Right forelimb (tissue), 1 donor: ENCODE measurements at regions not wholly inside any gene's neighbourhood (a gene's known extent, or its start where the extent isn't known, plus 50 kb on each side); places are given as distances from the start of the nearest gene placed in this dataset.

Experiments
- DNase-seq: peaks from one replicate; pipeline ENCODE4 v3.0.0-alpha.2; 2018

GRCh38 chr2:144280009-144280408 lies 239.9 kb downstream of the ZEB2 start:
- DNase-seq, result no peak

GRCh38 chr2:144279165-144279564 lies 240.8 kb downstream of the ZEB2 start:
- no peak for DNase-seq

GRCh38 chr2:144277622-144278354 lies 242.1 kb downstream of the ZEB2 start:
- DNase-seq, result no peak

GRCh38 chr2:144275340-144275739 lies 244.6 kb downstream of the ZEB2 start:
- DNase-seq, result no peak

GRCh38 chr2:144274131-144274530 lies 245.8 kb downstream of the ZEB2 start:
- DNase-seq, result no peak

- no peak for DNase-seq
Observed at GRCh38 chr2:144270951-144271350, 249.0 kb downstream of the ZEB2 start.

GRCh38 chr2:144268036-144268678 lies 251.8 kb downstream of the ZEB2 start:
- DNase-seq, result no peak

GRCh38 chr2:144267239-144267638 lies 252.7 kb downstream of the ZEB2 start:
- DNase-seq, result no peak

- no peak for DNase-seq
Observed at GRCh38 chr2:144265654-144266053, 254.3 kb downstream of the ZEB2 start.

- no peak for DNase-seq
Observed at GRCh38 chr2:144261966-144262365, 258.0 kb downstream of the ZEB2 start.

- DNase-seq, result no peak
Observed at GRCh38 chr2:144261336-144261735, 258.6 kb downstream of the ZEB2 start.

- no peak for DNase-seq
Observed at GRCh38 chr2:144259332-144259731, 260.6 kb downstream of the ZEB2 start.

GRCh38 chr2:144258154-144258553 lies 261.8 kb downstream of the ZEB2 start:
- no peak for DNase-seq

GRCh38 chr2:144256996-144257707 lies 262.8 kb downstream of the ZEB2 start:
- no peak for DNase-seq

GRCh38 chr2:144254342-144255235 lies 265.3 kb downstream of the ZEB2 start:
- no peak for DNase-seq

- no peak for DNase-seq
Observed at GRCh38 chr2:144253743-144254142, 266.2 kb downstream of the ZEB2 start.

- DNase-seq, result no peak
Observed at GRCh38 chr2:144252694-144253093, 267.2 kb downstream of the ZEB2 start.

GRCh38 chr2:144249035-144249637 lies 270.8 kb downstream of the ZEB2 start:
- DNase-seq, result no peak

GRCh38 chr2:144248350-144249034 lies 271.4 kb downstream of the ZEB2 start:
- no peak for DNase-seq

GRCh38 chr2:144244938-144245337 lies 275.0 kb downstream of the ZEB2 start:
- no peak for DNase-seq

- no peak for DNase-seq
Observed at GRCh38 chr2:144242311-144242710, 277.6 kb downstream of the ZEB2 start.

- DNase-seq, result no peak
Observed at GRCh38 chr2:144241801-144242200, 278.1 kb downstream of the ZEB2 start.
